ENCODE measurements at regions not wholly inside any gene's neighbourhood (a gene's known extent, or its start where the extent isn't known, plus 50 kb on each side); places are given as distances from the start of the nearest gene placed in this dataset.
A peak's percentile ranks its signal among the peaks of the same experiment; 100 is the strongest.

- TF ChIP-seq GTF3C2 (IDR thresholded peaks at IDR 0.05; ENCODE audit: borderline replicate concordance, extremely low read depth, insufficient read length) (no peak), RBBP5 (IDR thresholded peaks at IDR 0.05; ENCODE audit: borderline replicate concordance, insufficient read depth, low read length, poor library complexity, severe bottlenecking) (no peak), ATF2 (CRISPR knock-in tag; IDR thresholded peaks at IDR 0.05) (no peak), MAFF (IDR thresholded peaks at IDR 0.05; ENCODE audit: low read length) (no peak)
Observed at GRCh38 chr16:79403534-79403933, 197.0 kb downstream of the MAF start (continued).

- H3K4me1 ChIP-seq (replicated peaks in 1 of 2; ENCODE audit: control insufficient read depth in 2 of 2, insufficient read depth in 2 of 2, low read length in 2 of 2) = peaks cover 24 to 25% of the 10 kb centered on the region in 2 experiments; a peak in 4 of 5 replicates
- ChIA-PET CTCF (ENCODE audit: low intra/inter-chr PET ratio) (interaction anchor here (0.6 kb wide), 1 partner anchor 154 kb away, joined by 5 read pairs; no protein-coding TSS in a partner anchor), POLR2A (no interaction called here)
- DNase-seq (ENCODE audit: extremely low read depth in 1 of 4, low spot score in 3 of 4) = no peak
- WGBS (ENCODE audit: insufficient coverage, low coverage, missing lambda C conversion rate) = 20% methylated on average over 6 of the region's 6 CpGs
- in situ Hi-C loops (cut with MboI) (no loop called here), intact Hi-C loops (cut with micrococcal nuclease) (no loop called here)
- no peak overlapping the region; the same call in 1 of the 2 replicates for H3K4me2 ChIP-seq (ENCODE audit: insufficient read depth, low read length)
- no peaks in the 10 kb centered on the region for H3K36me3 ChIP-seq (ENCODE audit: control insufficient read depth, insufficient read depth, low read length)
- no TSS peak for BruUV-seq (replicated peaks)
- peak overlapping the region; percentile 30; the same call in 1 of the 3 replicates for H3K27ac ChIP-seq (ENCODE audit: extremely low read depth, low read depth, low read length)
- H3K27me3 ChIP-seq (ENCODE audit: control insufficient read depth in 2 of 2, insufficient read depth in 2 of 2, low read length in 2 of 2) = peaks cover 6 to 14% of the 10 kb centered on the region in 2 experiments; a peak in 3 of 5 replicates
- TF ChIP-seq ATF3 (IDR thresholded peaks at IDR 0.05) = peak; percentile 53
- TF ChIP-seq ATF3 (CRISPR knock-in tag; conservative IDR thresholded peaks at IDR 0.05) = no peak
- no peak for TF ChIP-seq PRPF4 (IDR thresholded peaks at IDR 0.05; ENCODE audit: insufficient read depth, low read depth, low read length, poor library complexity, severe bottlenecking)
- FAIRE-seq = no peak
- peak overlapping the region in 1 of 2 experiments; percentile 28; a peak in 1 of 4 replicates for H3K9ac ChIP-seq (ENCODE audit: insufficient read depth in 1 of 2, low read depth in 2 of 2, low read length in 2 of 2)
- H3K9me3 ChIP-seq (replicated peaks; ENCODE audit: control insufficient read depth, insufficient read depth, low read depth, low read length) = no peaks in the 10 kb centered on the region; the same call in 1 of the 2 replicates
- no peaks in the 10 kb centered on the region for H3K9me1 ChIP-seq (ENCODE audit: control insufficient read depth, insufficient read depth, low read length)
- no peaks in the 10 kb centered on the region for H4K20me1 ChIP-seq (replicated peaks; ENCODE audit: control insufficient read depth, insufficient read depth, low read length)
- ATAC-seq = no peak
- no peak overlapping the region for H3K4me3 ChIP-seq
- no peaks in the 10 kb centered on the region for H3K79me2 ChIP-seq (ENCODE audit: control insufficient read depth, insufficient read depth, low read length)
- H2AFZ ChIP-seq (ENCODE audit: low read depth, low read length) = peak overlapping the region; percentile 48; the same call in 1 of the 2 replicates
Observed at GRCh38 chr16:79402920-79403319, 197.6 kb downstream of the MAF start.
